HG03432 (cell line): ENCODE measurements at regions not wholly inside any gene's neighbourhood (a gene's known extent, or its start where the extent isn't known, plus 50 kb on each side); places are given as distances from the start of the nearest gene placed in this dataset.
"Not testable (repeated sequence)": the region's sequence is repeated elsewhere in the genome, so short reads cannot be mapped to it uniquely, and the experiment has no call there.

Source experiments
- ATAC-seq: cut with Tn5 transposase; IDR thresholded peaks from one replicate; pipeline ENCODE4 v1.9.1; 2021; ENCODE audit warnings: mild to moderate bottlenecking, moderate library complexity; ENCODE audit not compliant: unreplicated experiment

DNA sequence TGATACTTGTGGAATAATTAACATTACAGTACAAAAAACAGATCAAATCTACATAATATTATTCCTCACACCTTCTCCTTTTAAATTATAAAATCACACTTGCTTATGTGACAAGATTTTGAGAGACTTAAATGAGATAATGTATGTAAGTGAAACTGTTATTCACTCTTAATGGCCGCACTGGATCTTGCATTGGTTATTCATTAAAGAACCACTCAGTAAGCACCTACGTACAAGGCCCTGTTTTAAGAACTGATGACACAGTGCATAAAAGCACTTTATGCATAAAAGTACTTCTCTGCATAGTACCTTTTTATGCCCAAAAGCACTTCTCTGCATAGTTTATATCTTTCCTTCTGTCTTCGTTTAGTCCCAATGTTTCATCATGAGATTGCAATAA lies 172.1 kb downstream of the GOLGA6L6 start:
- ATAC-seq, result no peak

DNA sequence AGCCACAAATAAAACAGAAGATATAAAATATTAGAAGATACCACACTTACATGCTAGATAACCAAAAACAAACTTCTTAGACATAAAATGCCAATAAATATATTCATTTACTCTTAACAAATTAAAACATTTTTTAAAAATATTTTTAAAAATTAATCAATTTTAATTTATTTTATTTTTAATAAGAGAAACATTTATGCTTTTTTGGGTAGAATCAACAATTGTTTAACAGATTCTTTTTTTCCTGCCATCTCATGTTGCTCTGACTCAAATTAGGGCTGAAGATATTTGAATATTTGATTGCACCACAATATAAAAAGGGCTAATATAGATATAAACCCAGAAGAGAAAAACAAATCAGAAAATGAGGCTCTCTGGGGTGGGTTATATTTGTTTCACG lies 172.6 kb downstream of the GOLGA6L6 start:
- ATAC-seq, result no peak

DNA sequence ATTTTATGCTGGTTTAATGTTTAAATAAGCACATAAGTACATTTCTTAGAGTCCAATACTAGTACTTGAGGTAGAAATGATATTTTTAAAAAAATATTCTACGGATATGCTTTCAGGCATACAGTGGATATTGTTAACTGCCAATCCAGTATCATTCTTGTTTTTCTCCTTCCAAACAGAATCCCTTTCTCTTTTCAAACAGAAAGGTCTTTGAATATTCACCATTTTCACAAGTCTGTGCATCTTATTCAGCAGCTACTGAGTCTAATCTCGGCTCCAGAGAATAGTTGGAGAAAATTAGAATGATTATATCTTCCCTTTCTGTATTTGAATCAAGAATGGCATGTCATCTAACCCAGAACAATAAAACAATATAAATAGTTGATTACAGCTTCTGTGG lies 174.5 kb downstream of the GOLGA6L6 start:
- ATAC-seq, result no peak

DNA sequence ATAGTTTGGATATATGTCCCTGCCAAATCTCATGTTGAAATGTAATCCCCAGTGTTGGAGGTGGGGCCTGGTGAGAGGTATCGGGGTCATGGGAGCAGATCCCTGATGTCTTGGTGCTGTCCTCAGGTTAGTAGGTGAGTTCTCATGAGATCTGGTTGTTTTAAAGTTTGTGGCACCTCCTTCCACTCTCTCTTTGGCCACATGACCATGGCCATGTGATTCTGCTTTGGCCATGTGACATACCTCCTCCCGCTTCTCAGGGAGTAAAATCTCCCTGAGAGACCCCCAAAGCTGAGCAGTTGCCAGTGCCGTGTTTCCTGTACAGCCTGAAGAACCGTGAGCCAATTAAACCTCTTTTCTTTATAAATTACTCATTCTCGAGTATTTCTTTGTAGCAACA lies 178.0 kb downstream of the GOLGA6L6 start:
- not testable (repeated sequence) for ATAC-seq

DNA sequence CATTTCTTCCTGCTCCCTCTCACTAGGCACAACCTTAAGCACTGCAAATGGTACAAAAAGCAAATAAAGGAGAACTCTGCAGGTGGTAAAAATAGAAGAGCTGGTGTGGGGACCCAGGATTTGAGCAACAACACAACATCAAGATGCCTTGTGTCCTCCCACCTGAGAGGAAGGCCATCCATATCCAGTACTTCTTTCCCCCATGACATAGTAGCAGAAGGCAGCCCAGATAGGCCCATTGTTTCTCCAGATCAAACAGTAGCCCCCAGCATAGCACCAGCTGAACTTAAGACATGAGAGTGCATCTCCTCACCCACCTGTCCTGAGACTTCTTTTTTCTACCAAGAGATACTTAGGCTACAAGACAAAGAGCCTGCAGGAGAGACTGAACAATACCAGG lies 180.5 kb downstream of the GOLGA6L6 start:
- ATAC-seq, result no peak

DNA sequence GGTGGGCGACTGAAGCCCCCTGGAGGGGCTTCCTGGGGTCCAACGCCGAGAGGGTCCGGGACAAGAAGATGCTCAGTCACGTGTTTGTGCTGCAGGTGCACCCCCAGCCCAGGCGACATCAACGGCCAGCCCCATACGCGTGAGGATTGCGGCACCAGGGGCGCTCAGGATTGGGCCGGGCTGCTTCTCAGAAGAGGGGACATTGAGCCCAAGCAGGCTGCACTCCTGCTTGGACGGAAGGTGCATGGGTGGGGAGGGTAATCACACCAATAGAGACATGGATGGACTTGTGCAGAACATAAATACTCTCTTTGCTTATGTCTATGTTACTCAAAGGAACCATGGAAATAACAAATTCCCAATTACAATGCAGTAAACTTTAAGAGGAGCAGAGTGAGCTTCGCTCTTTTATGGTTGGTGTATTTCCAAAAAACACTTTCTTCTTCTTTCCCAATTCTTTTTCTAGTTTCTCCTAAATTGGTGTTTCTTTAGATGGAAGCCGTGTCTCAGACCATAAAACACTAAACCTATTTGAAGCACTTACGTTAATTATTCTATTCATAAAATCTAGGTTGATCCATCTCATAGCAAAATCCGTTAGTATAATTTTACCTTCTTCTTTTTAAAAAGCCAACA lies 182.7 kb downstream of the GOLGA6L6 start:
- ATAC-seq, result no peak

DNA sequence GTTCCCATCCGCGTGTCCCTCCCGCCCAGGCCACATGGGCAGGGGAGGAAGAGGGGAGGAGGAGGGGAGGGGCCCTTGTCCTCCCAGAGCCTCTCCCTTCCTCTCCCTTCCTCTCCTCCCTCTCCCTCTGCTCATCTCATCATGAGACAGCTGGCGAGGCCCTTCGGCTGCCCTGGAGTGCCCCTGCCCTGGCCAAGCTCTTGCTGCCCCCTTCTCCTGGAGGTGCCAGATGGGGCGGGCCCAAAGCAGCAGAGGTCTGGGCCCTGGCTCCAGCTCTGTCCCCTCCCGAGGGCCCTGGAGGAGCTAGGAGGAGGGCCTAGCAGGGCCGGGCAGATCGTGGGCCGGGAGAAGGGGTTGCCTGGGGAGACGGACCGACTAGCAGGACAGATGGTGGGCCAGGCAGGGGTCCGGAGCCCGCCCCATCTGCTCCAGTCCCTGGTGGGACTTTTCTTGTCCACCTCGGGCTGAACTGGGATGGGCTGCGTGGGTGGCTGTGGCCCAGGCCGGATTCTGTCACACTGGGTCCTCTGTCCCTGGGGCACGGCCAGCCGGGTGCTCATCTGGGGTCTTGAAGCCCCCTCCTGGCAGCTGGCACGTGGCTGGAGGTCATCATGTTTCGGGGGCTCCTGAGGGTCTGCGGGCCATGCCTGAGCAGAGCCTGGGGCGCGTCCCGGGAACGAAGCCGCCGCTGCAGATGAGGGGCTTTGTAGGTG lies 183.4 kb downstream of the GOLGA6L6 start:
- no peak for ATAC-seq

DNA sequence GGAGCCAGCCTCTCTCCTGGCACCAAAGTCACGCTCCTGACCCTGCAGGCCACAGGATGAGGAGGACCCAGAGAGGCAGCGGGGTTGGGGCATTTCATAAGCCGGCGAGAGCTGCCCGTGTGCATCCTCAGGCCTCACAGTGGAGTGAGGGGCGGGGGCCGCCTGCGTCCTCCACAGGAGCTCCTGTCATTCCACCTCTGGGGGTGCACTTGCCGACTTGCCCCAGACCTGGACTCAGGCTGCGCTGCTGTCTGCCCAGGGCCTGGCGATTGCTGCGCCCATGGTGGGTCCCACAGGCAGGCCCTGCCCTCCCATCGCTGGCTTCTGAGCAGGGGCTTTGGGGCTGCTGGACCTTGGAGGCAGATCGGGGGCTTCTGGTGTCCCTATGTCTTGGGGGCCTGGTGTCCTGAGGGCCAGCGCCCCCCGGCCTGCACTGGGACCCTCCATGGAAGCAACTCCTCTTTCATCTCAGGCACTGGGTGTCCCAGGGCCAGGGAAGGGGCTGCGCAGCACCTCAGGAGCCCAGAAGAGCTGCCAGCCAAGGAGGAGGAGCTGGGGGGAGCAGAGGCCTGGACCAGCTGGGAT lies 184.0 kb downstream of the GOLGA6L6 start:
- ATAC-seq, result no peak

DNA sequence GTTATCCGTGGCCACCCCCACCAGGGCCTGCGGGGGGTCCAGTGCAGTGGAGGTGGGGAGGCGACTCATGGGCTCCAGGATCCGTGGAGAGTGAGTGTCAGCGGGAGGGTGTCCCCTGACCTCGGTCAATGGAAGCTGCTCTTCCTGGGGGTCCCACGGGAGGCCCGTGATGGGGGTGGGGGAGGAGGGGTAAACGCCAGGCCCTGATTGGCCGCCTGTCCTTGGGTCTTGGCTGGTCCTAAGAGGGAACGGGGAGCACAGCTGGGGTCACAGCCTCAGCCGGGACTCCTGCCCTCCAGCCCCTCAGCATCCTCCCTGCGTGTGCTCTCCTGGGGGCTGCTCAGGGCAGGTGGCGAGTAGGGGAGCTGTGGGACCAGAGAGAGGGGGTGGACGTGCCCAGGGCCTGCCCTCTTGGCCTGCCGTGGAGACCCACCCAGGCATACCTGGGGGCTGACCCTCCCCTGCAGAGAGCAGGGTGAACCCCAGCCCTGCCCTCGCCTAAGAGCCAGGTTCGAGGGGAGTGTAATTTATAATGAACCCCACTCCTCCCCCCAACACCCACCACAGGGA lies 184.6 kb downstream of the GOLGA6L6 start:
- ATAC-seq, result no peak

DNA sequence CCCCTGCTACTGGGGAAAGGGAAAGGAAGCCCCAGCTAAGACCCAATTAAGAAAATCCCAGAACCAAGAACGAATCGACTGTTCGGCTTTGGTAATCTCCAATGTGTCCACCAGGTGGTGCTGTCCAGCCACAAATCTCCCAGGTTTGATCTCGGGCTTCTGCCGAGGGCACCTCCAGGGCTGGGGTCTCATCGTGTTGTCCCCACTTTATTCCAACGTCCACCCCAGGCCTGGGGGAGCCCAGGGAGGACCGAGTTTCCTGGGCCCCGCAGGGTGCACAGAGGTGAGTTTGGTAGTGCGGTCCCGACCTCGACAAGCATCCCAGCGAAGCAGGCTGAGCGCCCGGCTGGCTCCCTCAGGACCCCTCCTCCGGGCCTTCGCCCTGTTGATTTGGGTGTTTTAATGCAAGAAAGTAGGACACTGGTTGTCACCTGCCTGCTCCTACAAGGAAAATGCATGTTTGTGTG lies 185.1 kb downstream of the GOLGA6L6 start:
- no peak for ATAC-seq

DNA sequence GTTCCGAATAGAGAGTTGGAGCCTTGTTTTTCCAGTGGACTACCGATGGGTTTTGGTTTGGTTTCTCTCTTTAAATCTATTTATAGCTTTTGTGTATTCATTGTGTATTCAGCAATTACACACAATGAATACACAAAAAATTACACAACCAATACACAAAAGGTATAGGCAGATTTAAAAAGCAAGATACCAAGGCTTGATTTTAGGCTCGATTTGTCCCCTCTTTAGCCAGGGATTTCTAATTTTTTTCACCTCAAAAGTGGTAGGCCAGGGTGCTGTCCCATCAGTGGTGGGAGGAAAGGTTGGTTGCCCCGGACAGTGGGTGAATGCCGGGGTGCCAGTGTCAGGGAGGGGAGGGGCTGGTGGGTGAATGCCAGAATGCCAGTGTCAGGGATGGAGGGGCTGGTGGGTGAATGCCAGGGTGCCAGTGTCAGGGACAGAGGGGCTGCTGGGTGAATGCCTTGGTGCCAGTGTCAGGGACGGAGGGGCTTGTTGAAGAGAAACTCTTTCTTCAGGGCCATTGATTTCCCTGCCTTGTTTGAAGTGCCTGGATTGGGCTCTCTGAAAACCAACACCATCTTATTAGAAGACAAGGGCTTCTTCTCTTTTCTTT lies 186.2 kb downstream of the GOLGA6L6 start:
- no peak for ATAC-seq

DNA sequence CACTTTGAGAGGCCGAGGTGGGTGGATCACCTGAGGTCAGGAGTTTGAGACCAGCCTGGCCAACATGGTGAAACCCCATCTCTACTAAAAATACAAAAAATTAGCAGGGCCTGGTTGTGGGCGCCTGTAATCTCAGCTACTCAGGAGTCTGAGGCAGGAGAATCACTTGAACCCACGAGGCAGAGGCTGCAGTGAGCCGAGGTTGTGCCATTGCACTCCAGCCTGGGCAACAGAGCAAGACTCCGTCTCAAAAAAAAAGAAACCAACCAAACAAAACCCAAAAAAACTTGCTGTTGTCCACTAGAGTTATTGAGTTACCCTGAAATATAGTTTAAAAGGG lies 186.7 kb downstream of the GOLGA6L6 start:
- not testable (repeated sequence) for ATAC-seq

DNA sequence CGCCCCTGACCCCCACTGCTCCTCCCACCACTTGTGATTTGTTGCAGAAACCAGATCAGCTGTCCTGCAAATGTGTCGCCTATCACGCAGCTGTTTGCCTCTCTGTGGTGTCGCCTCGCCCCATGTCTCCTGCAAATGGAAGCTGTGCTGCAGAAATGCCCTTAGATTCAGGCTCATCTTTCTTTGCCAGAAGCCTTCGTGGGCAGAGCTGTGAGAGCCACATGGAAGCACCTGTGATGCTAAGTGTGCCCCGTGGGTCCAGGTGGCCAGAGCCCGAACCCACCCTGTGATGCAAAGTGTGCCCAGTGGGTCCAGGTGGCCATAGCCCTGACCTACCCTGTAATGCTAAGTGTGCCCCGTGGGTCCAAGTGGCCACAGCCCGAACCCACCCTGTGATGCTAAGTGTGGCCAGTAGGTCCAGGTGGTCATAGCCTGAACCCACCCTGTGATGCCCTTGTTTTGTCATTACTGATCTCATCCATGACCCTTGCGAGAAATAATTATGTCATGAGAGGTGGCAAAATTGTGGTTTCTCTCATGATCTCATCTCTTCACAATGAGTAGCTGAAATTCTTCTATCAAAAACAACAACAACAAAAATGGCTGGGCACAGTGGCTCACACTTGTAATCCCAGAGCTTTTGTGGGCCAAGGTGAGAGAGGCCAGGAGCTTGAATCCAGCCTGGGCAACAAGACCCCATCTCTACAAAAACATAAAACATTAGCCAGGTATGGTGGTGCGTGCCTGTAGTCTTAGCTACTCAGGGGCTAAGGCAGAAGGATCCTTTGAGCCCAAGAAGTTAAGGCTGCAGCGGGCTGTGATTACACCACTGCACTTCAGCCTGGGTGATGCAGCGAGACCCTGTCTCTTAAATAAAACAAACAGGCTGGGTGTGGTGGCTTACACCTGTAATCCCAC lies 187.4 kb downstream of the GOLGA6L6 start:
- ATAC-seq, result no peak

DNA sequence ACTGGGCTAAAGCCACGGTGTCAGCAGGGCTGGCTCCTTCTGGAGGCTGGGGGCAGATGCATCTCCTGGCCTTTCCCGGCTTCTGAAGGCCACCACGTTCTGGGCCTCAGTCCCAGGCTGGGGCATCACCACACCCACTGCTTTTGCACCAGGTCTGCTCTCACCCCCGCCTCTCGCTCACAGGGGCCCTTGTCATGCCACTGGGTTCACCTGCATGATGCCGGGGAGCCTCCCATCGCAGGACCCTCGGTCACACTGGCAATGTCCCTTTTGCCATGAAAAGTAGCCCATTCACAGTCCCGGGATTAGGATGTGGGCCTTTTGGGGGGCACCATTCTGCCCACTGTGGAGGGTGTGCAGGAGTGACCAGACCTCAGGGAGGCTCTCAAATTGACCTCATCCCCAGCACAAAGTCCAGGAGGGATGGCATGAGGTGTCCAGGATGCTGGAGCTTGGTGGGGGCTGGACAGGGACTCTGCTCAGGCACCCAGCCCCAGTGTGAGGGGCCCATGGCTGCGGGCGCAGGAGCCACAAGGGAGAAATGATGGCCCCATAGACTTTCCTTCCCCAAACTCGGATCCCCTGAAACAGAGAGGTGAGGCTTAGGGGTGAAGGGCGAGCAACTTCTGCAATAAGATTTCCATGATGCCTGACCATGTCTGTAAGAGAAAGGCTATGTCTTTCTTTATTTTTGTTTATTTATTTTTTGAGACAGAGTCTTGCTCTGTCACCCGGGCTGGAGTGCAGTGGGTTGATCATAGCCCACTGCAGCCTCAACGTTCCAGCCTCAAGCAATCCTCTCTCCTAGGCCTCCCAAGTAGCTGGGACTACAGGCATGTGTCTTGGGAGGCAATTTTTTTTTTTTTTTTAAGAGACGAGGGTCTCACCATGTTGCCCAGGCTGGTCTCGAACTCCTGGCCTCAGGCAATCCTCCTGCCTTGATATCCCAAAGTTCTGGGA lies 189.1 kb downstream of the GOLGA6L6 start:
- ATAC-seq, result no peak

DNA sequence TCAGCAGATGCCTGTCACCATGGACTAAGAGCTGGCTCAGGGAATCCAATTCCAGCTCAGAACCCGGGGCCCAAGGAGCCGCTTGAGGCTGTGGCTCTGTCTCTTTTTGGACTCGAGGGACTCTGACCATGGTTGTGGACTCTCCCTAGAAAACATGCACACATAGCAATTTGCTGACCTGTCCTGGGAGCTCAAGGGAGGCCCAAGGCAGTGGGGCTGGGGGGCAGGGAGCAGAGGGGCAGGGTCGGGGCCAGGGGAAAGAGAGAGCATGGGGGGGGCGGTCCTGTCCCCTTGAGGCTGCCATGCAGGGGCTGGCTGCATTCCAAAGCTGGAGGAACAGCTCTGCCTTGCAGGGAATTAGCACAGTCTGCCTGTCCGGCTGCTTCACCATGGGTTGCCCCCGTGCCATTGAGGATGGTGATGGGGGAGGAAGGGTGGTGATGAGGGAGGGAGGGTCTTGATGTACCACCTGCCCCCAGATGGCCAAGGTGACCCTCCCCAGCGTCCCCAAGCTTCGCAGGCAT lies 190.1 kb downstream of the GOLGA6L6 start:
- ATAC-seq, result no peak

DNA sequence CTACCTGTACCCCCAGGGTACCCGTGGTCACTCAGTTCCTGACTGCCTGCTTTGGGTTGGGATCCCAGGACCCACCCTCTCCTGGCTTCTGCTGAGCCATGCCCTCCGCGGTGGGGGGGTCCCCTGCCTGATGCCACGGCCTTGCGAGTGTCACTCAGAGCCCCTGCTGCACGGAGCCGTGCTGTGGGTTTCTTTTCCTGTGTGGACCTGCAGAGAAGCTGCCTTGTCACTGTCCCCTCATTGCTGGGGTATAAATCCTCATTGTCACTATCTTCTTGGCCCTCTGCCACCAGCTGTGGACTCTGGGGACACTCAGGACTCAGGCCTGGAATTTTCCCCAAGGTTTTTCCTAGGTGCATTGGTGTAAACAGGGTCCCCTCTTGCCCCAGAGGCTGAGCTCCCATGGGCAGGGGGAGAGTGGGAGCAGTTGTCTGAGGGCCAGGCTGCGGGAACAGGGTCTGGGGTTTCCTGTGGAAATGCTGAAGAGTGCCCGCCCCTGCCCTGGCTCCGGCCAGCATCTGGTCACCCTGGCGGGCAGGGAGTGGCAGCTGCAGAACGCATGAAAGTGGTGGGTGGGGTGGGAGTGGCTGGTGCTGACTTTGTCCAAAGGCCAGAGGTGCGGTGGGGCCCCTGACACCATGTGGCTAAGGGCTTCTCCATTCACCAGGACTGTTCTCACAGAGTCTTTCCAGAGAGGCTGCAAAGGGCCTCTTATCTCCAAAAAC lies 191.7 kb downstream of the GOLGA6L6 start:
- no peak for ATAC-seq

DNA sequence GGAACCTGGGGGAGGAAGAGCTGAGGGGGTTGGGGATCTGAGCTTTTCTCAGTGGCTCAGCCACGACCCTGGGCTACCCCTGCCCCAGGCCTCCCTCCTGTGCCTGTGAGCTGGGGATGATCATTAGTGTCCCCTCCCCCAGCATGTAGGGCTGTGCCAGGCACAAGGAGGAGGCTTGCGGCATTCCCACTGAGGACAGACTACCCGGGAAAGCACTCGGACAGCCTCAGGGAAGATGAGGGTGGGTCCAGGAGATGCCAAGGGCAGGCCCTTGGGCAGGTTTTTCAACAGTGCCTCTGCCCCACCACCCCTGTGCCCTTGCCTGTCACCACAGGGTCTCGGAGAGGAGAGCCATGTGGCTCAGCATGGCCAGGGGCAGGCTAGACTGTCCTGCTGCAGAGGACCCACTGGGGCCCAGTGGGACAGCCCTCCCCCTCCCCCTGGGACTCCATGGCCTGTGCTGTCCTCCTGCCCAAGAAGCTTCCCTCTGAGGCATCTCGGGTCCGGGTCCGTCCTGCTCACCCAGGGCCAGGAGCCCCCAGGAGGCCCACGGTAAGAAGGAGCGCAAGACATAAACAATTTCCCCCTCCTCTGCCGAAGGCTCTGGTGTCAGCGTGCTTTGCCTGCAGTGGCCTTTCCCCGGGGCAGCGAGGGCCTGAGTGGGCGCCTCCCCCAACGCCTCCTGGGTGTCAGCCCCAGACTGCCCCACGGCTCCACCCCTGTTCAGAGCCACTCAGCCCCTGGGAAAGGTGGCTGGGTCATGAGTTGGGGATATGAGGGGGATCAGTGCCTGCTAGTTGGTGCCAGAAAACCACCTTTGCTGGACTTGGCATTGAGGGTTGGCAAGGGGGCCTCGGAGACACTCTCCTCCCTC lies 192.5 kb downstream of the GOLGA6L6 start:
- ATAC-seq, result no peak
